ENCODE measurements at regions not wholly inside any gene's neighbourhood (a gene's known extent, or its start where the extent isn't known, plus 50 kb on each side); places are given as distances from the start of the nearest gene placed in this dataset.
"Not testable (repeated sequence)": the region's sequence is repeated elsewhere in the genome, so short reads cannot be mapped to it uniquely, and the experiment has no call there.

DNA sequence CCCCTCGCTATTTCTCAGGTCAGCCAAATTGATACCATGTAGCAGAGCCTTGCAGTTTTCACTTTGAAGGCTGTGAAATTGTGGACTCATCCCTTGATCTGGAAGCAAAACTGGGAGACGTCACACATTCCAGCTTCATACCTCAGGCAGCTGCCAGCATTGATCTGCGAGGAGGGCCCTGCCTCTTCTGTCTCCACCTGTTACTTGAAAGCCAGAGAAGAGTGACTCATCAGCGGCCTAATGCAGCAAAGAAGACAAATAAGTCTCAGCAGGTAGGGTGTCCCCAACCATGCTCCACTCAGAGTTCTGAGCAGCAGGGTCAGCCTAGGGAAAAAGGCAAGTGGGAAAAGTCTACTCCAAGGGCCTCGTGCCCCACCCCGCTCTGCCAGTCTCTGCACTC, 69.4 kb upstream of the BMP2 start:
- H3K4me1 ChIP-seq: no peaks in the 10 kb centered on the region
- no peak overlapping the region for H3K27ac ChIP-seq
- no peaks in the 10 kb centered on the region for H3K9me3 ChIP-seq
- DNase-seq (ENCODE audit: low spot score in 2 of 2): no peak
- no peak overlapping the region for H3K4me3 ChIP-seq
- no peaks in the 10 kb centered on the region for H3K27me3 ChIP-seq
- intact Hi-C loops (cut with DNase I; ENCODE audit: low total_unique reads): no loop called here
- TF ChIP-seq, protein P1, sequence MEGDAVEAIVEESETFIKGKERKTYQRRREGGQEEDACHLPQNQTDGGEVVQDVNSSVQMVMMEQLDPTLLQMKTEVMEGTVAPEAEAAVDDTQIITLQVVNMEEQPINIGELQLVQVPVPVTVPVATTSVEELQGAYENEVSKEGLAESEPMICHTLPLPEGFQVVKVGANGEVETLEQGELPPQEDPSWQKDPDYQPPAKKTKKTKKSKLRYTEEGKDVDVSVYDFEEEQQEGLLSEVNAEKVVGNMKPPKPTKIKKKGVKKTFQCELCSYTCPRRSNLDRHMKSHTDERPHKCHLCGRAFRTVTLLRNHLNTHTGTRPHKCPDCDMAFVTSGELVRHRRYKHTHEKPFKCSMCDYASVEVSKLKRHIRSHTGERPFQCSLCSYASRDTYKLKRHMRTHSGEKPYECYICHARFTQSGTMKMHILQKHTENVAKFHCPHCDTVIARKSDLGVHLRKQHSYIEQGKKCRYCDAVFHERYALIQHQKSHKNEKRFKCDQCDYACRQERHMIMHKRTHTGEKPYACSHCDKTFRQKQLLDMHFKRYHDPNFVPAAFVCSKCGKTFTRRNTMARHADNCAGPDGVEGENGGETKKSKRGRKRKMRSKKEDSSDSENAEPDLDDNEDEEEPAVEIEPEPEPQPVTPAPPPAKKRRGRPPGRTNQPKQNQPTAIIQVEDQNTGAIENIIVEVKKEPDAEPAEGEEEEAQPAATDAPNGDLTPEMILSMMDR (IDR thresholded peaks at IDR 0.05): no peak
- TF ChIP-seq POLR2A (IDR thresholded peaks at IDR 0.05): no peak
- no peak for TF ChIP-seq POLR2AphosphoS5 (IDR thresholded peaks at IDR 0.05)
- H3K36me3 ChIP-seq: no peaks in the 10 kb centered on the region

- TF ChIP-seq POLR2AphosphoS5 (IDR thresholded peaks at IDR 0.05) (no peak), POLR2A (IDR thresholded peaks at IDR 0.05) (no peak)
- TF ChIP-seq, protein P1 (IDR thresholded peaks at IDR 0.05): no peak
- DNase-seq (ENCODE audit: low spot score in 2 of 2): no peak
- Histone ChIP-seq H3K9me3 (no peaks in the 10 kb centered on the region), H3K27me3 (no peaks in the 10 kb centered on the region), H3K27ac (no peak overlapping the region), H3K4me1 (no peaks in the 10 kb centered on the region), H3K4me3 (no peak overlapping the region), H3K36me3 (no peaks in the 10 kb centered on the region)
- intact Hi-C loops (cut with DNase I; ENCODE audit: low total_unique reads): no loop called here
These were observed 70.1 kb upstream of the BMP2 start for GRCh38 chr20:6697228-6697972.

- Histone ChIP-seq H3K4me3 (no peak overlapping the region), H3K27ac (no peak overlapping the region), H3K27me3 (no peaks in the 10 kb centered on the region), H3K36me3 (no peaks in the 10 kb centered on the region), H3K4me1 (no peaks in the 10 kb centered on the region), H3K9me3 (no peaks in the 10 kb centered on the region)
- DNase-seq (ENCODE audit: low spot score in 2 of 2): no peak
- TF ChIP-seq POLR2A (IDR thresholded peaks at IDR 0.05) (no peak), POLR2AphosphoS5 (IDR thresholded peaks at IDR 0.05) (no peak)
- TF ChIP-seq, protein P1 (IDR thresholded peaks at IDR 0.05): no peak
- intact Hi-C loops (cut with DNase I; ENCODE audit: low total_unique reads): no loop called here
These were observed 71.5 kb upstream of the BMP2 start for GRCh38 chr20:6696001-6696400.

GRCh38 chr20:6693808-6694198, 73.7 kb upstream of the BMP2 start:
- H3K4me1 ChIP-seq; H3K27me3 ChIP-seq; H3K4me3 ChIP-seq; DNase-seq (ENCODE audit: low spot score in 2 of 2); intact Hi-C loops (cut with DNase I; ENCODE audit: low total_unique reads); H3K36me3 ChIP-seq; H3K9me3 ChIP-seq; H3K27ac ChIP-seq: not testable (repeated sequence)

DNA sequence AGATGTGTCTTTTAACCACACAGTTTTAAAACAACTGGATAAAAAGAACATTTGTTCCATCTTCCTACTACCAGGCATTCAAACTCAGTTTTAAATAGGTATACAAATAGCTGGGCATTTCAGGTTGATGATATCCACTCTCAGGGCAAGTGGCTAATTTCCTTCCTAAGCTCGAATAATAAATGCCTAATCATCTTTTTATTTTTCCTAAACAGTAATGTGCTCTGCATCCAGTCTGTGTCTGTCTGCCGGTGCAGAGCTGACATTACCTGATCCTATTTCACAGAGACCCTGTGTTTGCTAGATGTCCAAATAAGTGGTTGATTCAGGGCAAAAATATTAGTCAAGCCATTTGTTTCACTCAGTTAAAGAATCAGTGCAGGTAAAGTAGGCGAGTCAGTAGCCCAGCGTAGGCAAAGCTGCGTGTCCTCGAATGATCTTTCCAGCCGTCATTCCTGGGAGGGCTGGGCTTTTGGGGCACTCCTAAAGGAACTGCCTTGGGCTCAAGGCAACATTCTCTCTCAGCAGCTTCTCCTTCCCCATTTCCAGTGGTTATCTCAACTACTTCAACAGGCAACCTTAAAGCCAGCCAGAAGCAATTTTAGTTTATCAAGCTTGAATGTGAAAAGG, 74.2 kb upstream of the BMP2 start:
- Histone ChIP-seq H3K4me1 (no peaks in the 10 kb centered on the region), H3K27me3 (no peaks in the 10 kb centered on the region), H3K9me3 (no peaks in the 10 kb centered on the region), H3K4me3 (no peak overlapping the region), H3K27ac (no peak overlapping the region), H3K36me3 (no peaks in the 10 kb centered on the region)
- TF ChIP-seq POLR2AphosphoS5 (IDR thresholded peaks at IDR 0.05) (no peak), POLR2A (IDR thresholded peaks at IDR 0.05) (no peak)
- TF ChIP-seq, protein P1 (IDR thresholded peaks at IDR 0.05): no peak
- intact Hi-C loops (cut with DNase I; ENCODE audit: low total_unique reads): no loop called here
- no peak for DNase-seq (ENCODE audit: low spot score in 2 of 2)

Measured in breast epithelium (tissue), 4 donors.